T47D (cell line): ENCODE measurements at regions not wholly inside any gene's neighbourhood (a gene's known extent, or its start where the extent isn't known, plus 50 kb on each side); places are given as distances from the start of the nearest gene placed in this dataset.

Experiments used
- DNase-seq, 2 experiments: peaks; one replicate each; pipeline versions ENCODE4 v3.0.0 to v3.0.0-alpha.2; 2011 to 2012; ENCODE audit warnings: low read depth in 1 of 2, low spot score in 1 of 2
- JUND ChIP-seq: IDR thresholded peaks from 2 replicates; pipeline ENCODE4 v1.6.1; 2012; ENCODE audit warnings: low read depth
- in situ Hi-C: cut with HindIII; loops from 2 replicates; pipeline ENCODE4 v1.10.0; 2016; ENCODE audit warnings: low sequenced_read_pairs, low pct_unique_long_range_greater_than_20kb

GRCh38 chr4:66688674-66689073 is 856.6 kb downstream of the CENPC start:
- peak; percentile 4 to 30 for DNase-seq
- TF ChIP-seq JUND, result no peak
- in situ Hi-C loops, result no loop called here

- no peak for TF ChIP-seq JUND
- in situ Hi-C loops, result no loop called here
- DNase-seq, result no peak
Observed at GRCh38 chr4:66687459-66687858, 857.8 kb downstream of the CENPC start.

DNA sequence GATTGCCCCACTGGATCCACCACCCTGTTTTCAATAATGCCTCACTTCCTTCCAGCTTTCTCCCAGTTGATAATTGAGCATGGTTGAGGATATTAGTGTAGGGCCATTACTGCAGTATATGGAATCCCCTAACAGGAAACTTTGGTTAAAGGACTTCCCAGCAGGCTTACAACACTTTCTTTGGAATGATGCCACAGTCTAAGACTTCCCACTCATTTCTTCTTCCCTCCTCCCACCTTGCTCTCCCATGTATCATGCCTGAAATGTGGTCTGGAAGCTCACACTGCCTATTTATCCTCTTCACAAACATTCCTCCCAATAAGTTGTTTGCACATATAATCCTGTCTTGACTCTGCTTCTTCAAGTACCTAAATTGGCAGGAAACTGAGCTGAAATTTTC is 863.3 kb downstream of the CENPC start:
- peak in 1 of 2 experiments; percentile 3 for DNase-seq
- no peak for TF ChIP-seq JUND
- in situ Hi-C loops, result no loop called here

GRCh38 chr4:66667249-66667648 is 878.1 kb downstream of the CENPC start:
- in situ Hi-C loops, result no loop called here
- DNase-seq, result no peak
- TF ChIP-seq JUND, result no peak

DNA sequence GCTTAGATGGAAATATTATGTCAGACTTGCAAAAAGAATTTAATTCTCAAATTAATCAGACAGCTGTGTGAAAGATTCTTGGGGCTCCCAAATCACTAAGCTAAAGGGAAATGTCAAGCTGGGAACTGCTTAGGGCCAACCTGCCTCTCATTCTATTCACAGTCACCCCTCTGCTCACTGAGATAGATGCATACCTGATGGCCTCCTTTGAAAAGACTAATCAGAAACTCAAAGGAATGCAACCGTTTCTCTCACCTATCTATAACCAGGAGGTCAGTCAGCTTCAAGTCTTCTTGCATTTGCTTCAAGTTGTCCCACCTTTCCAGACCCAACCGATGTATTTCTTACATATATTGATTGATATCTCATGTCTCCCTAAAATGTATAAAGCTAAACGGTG is 882.7 kb downstream of the CENPC start:
- in situ Hi-C loops, result no loop called here

GRCh38 chr4:66658809-66659208 is 886.5 kb downstream of the CENPC start:
- no peak for TF ChIP-seq JUND
- no peak for DNase-seq
- in situ Hi-C loops, result no loop called here

More for the DNA sequence above, 882.7 kb downstream of the CENPC start:
- TF ChIP-seq JUND, result no peak
- DNase-seq, result no peak

DNA sequence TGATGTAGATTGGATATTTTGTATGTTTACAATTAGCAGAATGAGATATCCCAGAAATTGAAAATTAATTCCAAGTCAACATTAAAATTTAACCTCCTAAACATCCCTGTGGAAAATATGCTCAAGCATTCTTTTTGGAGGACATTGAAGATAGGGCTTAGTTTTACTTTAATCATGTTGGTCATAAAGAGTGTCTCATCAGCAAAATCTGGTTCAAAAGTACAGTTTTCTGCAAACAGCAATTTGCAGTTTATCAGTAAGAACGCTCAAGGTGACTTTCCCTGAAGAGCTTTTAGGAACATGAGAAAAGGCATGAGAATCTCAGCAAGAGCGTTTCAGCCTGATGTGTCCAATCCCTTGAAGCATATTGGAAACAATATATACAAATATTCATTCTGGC is 889.8 kb downstream of the CENPC start:
- DNase-seq, result no peak
- in situ Hi-C loops, result no loop called here
- TF ChIP-seq JUND, result no peak

- in situ Hi-C loops, result no loop called here
- DNase-seq, result no peak
- TF ChIP-seq JUND, result no peak
Observed at GRCh38 chr4:66653937-66654336, 891.4 kb downstream of the CENPC start.

GRCh38 chr4:66649236-66649635 is 896.1 kb downstream of the CENPC start:
- no peak for DNase-seq
- no peak for TF ChIP-seq JUND
- in situ Hi-C loops, result no loop called here

- no peak for DNase-seq
- in situ Hi-C loops, result no loop called here
- no peak for TF ChIP-seq JUND
Observed at GRCh38 chr4:66647926-66648325, 897.4 kb downstream of the CENPC start.

DNA sequence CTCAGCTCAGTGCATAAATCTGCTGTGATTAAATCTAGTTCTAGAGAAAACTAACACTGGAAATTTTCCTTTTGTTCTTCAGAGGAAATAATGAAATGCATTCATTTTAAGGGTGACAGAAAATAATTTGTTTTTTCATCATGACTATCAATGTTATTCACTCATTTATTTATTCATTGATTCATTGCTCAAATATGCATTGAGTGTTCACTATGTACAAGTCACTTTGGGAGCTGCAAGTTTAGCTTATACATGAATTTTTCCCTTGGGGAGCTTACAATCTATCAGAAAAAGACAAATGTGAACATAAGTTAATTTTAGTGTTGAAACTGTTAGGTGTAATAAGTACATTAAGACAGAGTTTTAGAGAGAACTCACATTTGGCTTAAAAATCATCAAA is 897.8 kb downstream of the CENPC start:
- in situ Hi-C loops, result no loop called here
- DNase-seq, result no peak
- TF ChIP-seq JUND, result no peak

DNA sequence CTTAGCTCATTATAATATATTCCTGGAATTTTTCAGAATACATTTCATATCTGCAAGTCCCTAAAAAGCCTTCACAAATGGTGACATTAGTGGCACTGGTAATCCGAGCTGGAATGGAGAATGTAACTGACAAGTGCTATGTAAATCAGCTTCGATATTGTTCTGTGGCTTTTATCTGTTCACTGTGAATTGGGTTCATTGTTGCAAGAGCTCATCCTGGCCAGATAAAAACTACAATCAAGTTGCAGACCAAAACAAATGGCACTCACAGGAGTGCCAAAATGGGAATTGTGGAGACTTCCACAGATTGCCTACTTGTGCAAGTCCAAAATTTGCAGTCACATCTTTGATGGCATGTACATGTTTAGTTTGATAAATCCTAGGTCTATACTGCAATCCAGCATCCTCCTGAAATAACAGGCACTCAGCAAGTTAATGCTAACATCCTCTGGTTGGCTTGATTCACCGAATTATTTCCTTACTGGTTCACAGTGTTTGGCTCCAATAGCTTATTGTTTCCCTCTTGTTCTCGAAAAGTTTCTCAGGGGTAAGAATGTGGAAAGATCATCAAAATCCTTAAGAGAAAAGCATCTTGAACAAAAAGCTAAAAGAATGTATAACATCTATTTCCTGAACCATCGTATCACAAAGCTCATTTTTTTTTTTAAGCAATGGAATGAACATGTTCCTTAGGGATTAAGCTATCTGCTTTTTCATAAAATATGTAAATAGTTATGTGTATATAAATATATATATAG is 904.9 kb downstream of the CENPC start:
- in situ Hi-C loops, result no loop called here
- no peak for DNase-seq
- no peak for TF ChIP-seq JUND

DNA sequence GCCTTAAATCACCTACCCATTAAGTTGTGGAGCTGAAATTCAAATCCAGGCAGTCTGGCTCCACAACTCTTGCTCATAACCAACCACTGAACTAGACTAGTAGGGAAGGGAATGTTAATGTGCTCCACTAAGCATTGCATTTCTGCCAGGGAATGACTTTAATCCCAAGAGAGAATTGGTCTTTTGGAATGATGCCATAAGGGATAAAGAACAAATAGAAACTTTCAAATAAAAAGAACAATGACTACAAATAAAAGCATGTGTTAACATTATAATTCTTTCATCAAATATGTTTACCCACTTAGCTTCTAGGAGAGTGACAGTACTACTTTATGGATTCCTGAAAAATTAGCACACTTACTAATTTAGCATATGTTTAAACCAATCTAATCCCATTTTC is 905.9 kb downstream of the CENPC start:
- TF ChIP-seq JUND, result no peak
- in situ Hi-C loops, result no loop called here
- DNase-seq, result peak in 1 of 2 experiments; percentile 13

DNA sequence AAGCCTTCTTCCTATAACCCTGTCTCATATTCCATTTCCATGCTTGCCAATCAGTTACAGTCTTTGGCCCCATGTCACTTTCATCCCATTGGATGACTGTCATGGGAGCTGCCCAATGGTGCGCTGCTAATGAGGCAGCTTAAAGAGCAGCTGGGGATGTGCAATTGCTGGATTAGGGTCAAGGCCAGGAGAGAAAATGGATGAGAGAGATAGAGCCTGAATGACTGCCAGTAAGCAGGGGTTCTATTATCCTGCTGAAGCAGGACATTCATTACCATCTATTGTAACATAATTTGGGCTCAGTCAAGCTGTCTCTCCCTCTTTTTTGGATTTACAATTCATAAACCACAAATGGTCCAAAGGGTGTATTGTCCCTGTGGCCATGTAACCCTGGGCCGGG is 909.0 kb downstream of the CENPC start:
- TF ChIP-seq JUND, result no peak
- in situ Hi-C loops, result no loop called here
- DNase-seq, result no peak
